H1 (cell line): ENCODE measurements at regions not wholly inside any gene's neighbourhood (a gene's known extent, or its start where the extent isn't known, plus 50 kb on each side); places are given as distances from the start of the nearest gene placed in this dataset.

ENCODE experiments used
- CTCF ChIA-PET: fragments of 300-600 bp; sonication (Branson Sonifier 250); formaldehyde crosslinking; loops from one replicate; lab custom pipeline; 2021; ENCODE audit not compliant: partially characterized antibody; lab: Charles Lee
- POLR2A ChIA-PET: fragments of 300-600 bp; sonication (Branson Sonifier 250); formaldehyde crosslinking; loops from one replicate; lab custom pipeline; 2021; ENCODE audit warnings: inconsistent platforms; ENCODE audit not compliant: partially characterized antibody; lab: Charles Lee
- DNase-seq, 2 experiments: peaks; one replicate each; pipeline versions ENCODE4 v3.0.0 to v3.0.0-alpha.2; 2010 to 2022; ENCODE audit warnings: low spot score in 2 of 2, low read depth in 1 of 2, mixed read lengths in 1 of 2
- FAIRE-seq: peaks from 2 replicates; lab custom pipeline; 2011; peaks lifted over from hg19 to GRCh38; lab: Jason Lieb, UNC
- H2AFZ ChIP-seq: 2 replicates; pipeline ENCODE4 v1.8.1; 2012; ENCODE audit warnings: low read length, inconsistent platforms
- H2AK5ac ChIP-seq: 2 replicates; pipeline ENCODE4 v1.6.1; 2013; ENCODE audit warnings: low read depth, low read length
- H2BK120ac ChIP-seq: replicated peaks from 2 replicates; pipeline ENCODE3; 2013; ENCODE audit warnings: low read depth, low read length, inconsistent platforms
- H2BK12ac ChIP-seq: 2 replicates; pipeline ENCODE4 v1.6.1; 2013; ENCODE audit warnings: low read depth, low read length
- H2BK15ac ChIP-seq: 2 replicates; pipeline ENCODE4 v1.6.1; 2013; ENCODE audit warnings: low read length
- H2BK20ac ChIP-seq: 2 replicates; pipeline ENCODE4 v1.6.1; 2013; ENCODE audit warnings: low read length
- H2BK5ac ChIP-seq: 2 replicates; pipeline ENCODE4 v1.6.1; 2013; ENCODE audit warnings: low read depth, low read length
- H3K14ac ChIP-seq: 2 replicates; pipeline ENCODE4 v1.6.1; 2013; ENCODE audit warnings: inconsistent platforms; ENCODE audit not compliant: insufficient read length
- H3K18ac ChIP-seq: 2 replicates; pipeline ENCODE4 v1.6.1; 2013; ENCODE audit warnings: low read length; ENCODE audit errors: extremely low read depth
- H3K23ac ChIP-seq: 2 replicates; pipeline ENCODE4 v1.6.1; 2013; ENCODE audit warnings: inconsistent platforms; ENCODE audit not compliant: insufficient read length
- H3K23me2 ChIP-seq: 2 replicates; pipeline ENCODE4 v1.6.1; 2013; ENCODE audit warnings: low read depth, low read length
- H3K27ac ChIP-seq: 2 replicates; pipeline ENCODE4 v1.6.1; 2011; ENCODE audit warnings: low read depth, low read length, inconsistent platforms
- H3K27me3 ChIP-seq, 4 experiments: replicated peaks in 1 of 4; 1 replicate in 1 of 4; 2 replicates in 3 of 4; pipeline versions ENCODE4 v1.6.1 to v1.8.1; 2011 to 2013; ENCODE audit warnings: low read length in 3 of 4, mild to moderate bottlenecking in 3 of 4, inconsistent platforms in 2 of 4, mixed read lengths in 2 of 4, moderate library complexity in 1 of 4; ENCODE audit not compliant: control insufficient read depth in 3 of 4, insufficient read depth in 3 of 4; ENCODE audit errors: extremely low read depth in 1 of 4
- H3K36me3 ChIP-seq, 4 experiments: 2 replicates each; pipeline versions ENCODE4 v1.6.1 to v1.8.1; 2011 to 2013; ENCODE audit warnings: mild to moderate bottlenecking in 4 of 4, low read length in 3 of 4, moderate library complexity in 2 of 4, control low read depth in 1 of 4, inconsistent platforms in 1 of 4; ENCODE audit not compliant: insufficient read depth in 4 of 4, control insufficient read depth in 2 of 4
- H3K4ac ChIP-seq: replicated peaks from 2 replicates; pipeline ENCODE3; 2013; ENCODE audit warnings: low read length, low read depth, mixed read lengths, inconsistent platforms; ENCODE audit not compliant: insufficient read length
- H3K4me1 ChIP-seq, 4 experiments: replicated peaks in 1 of 4; 1 replicate in 1 of 4; 2 replicates in 3 of 4; pipeline versions ENCODE4 v1.6.1 to v1.8.1; 2011 to 2013; ENCODE audit warnings: low read length in 3 of 4, inconsistent platforms in 2 of 4, mixed read lengths in 1 of 4; ENCODE audit not compliant: insufficient read depth in 4 of 4, control insufficient read depth in 3 of 4
- H3K4me2 ChIP-seq, 2 experiments: 2 replicates each; pipeline versions ENCODE4 v1.6.1 to v1.8.1; 2011 to 2013; ENCODE audit warnings: low read depth in 2 of 2, low read length in 2 of 2, control low read depth in 1 of 2, inconsistent platforms in 1 of 2, mild to moderate bottlenecking in 1 of 2; ENCODE audit not compliant: insufficient read depth in 1 of 2
- H3K4me3 ChIP-seq, 4 experiments: fragments of 200-600, 300-600 bp in 1 of 4; sonication (generic), shearing (Covaris generic), sonication (Bioruptor Twin) in 1 of 4; 2 replicates each; pipeline versions ENCODE4 v1.5.1 to v1.8.1; 2011 to 2016; ENCODE audit warnings: low read length in 4 of 4, low read depth in 3 of 4, control low read depth in 2 of 4, inconsistent platforms in 2 of 4, mild to moderate bottlenecking in 2 of 4, mixed read lengths in 1 of 4, moderate library complexity in 1 of 4; ENCODE audit not compliant: insufficient read depth in 2 of 4; ENCODE audit errors: extremely low read depth in 1 of 4
- H3K56ac ChIP-seq: replicated peaks from 2 replicates; pipeline ENCODE3; 2013; ENCODE audit warnings: low read depth, mild to moderate bottlenecking, mixed read lengths, low read length, inconsistent platforms; ENCODE audit not compliant: insufficient read length
- H3K79me1 ChIP-seq: 2 replicates; pipeline ENCODE4 v1.6.1; 2013; ENCODE audit warnings: low read depth, low read length, control low read depth
- H3K79me2 ChIP-seq, 2 experiments: 2 replicates each; pipeline versions ENCODE4 v1.6.1 to v1.8.1; 2012 to 2013; ENCODE audit warnings: low read length in 2 of 2, mild to moderate bottlenecking in 2 of 2, inconsistent platforms in 1 of 2; ENCODE audit not compliant: insufficient read depth in 2 of 2, control insufficient read depth in 1 of 2
- H3K9ac ChIP-seq, 4 experiments: replicated peaks in 1 of 4; 1 replicate in 1 of 4; 2 replicates in 3 of 4; pipeline versions ENCODE4 v1.6.1 to v1.8.1; 2011 to 2013; ENCODE audit warnings: low read depth in 3 of 4, low read length in 3 of 4, control low read depth in 2 of 4, mild to moderate bottlenecking in 2 of 4, moderate library complexity in 2 of 4, inconsistent platforms in 1 of 4; ENCODE audit errors: extremely low read depth in 1 of 4
- H3K9me3 ChIP-seq, 2 experiments: 2 replicates each; pipeline versions ENCODE4 v1.6.1 to v1.8.1; 2012 to 2013; ENCODE audit warnings: mild to moderate bottlenecking in 2 of 2, moderate library complexity in 2 of 2, control low read depth in 1 of 2, inconsistent platforms in 1 of 2, low read depth in 1 of 2, low read length in 1 of 2, mixed read lengths in 1 of 2; ENCODE audit not compliant: insufficient read depth in 2 of 2
- H4K20me1 ChIP-seq, 2 experiments: replicated peaks in 1 of 2; 2 replicates each; pipeline versions ENCODE3 to v1.8.1; 2011 to 2013; ENCODE audit warnings: inconsistent platforms in 2 of 2, low read length in 2 of 2, mild to moderate bottlenecking in 1 of 2; ENCODE audit not compliant: insufficient read depth in 2 of 2, control insufficient read depth in 1 of 2
- H4K5ac ChIP-seq: 2 replicates; pipeline ENCODE4 v1.6.1; 2013; ENCODE audit warnings: low read length, low read depth, mixed read lengths, inconsistent platforms; ENCODE audit not compliant: insufficient read length
- H4K8ac ChIP-seq: 2 replicates; pipeline ENCODE4 v1.8.0; 2013; ENCODE audit warnings: mild to moderate bottlenecking, moderate library complexity, low read length, inconsistent platforms; ENCODE audit not compliant: insufficient read depth; ENCODE audit errors: extremely low read depth
- H4K91ac ChIP-seq: replicated peaks from 2 replicates; pipeline ENCODE3; 2013; ENCODE audit warnings: low read length, mixed read lengths, inconsistent platforms; ENCODE audit not compliant: insufficient read length
- GTF2F1 ChIP-seq: IDR thresholded peaks from 2 replicates; pipeline ENCODE4 v1.6.1; 2012; ENCODE audit warnings: low read depth, low read length, improper control_type of control experiment, borderline replicate concordance
- TEAD4 ChIP-seq: IDR thresholded peaks from 2 replicates; pipeline ENCODE4 v1.6.1; 2012; ENCODE audit warnings: low read depth, low read length, inconsistent platforms, mixed read lengths
- WGBS, 2 experiments: shearing (Covaris generic) in 1 of 2; methylation state at CpG; one replicate each; pipeline versions ENCODE4 v1.1.6 to v1.1.7; 2013 to 2015; ENCODE audit warnings: low lambda C conversion rate in 2 of 2, mixed read lengths in 2 of 2, inconsistent platforms in 1 of 2, low coverage in 1 of 2, missing lambda C conversion rate in 1 of 2; ENCODE audit not compliant: insufficient replicate concordance in 2 of 2, insufficient coverage in 1 of 2, insufficient read length in 1 of 2; ENCODE audit errors: extremely low coverage in 1 of 2, missing lambda C conversion rate in 1 of 2; 5-methylcytosine and 5-hydroxymethylcytosine counted together
- TF ChIP-seq, protein P1 (sequence below), 3 experiments: IDR thresholded peaks; 1 replicate in 2 of 3; 2 replicates in 1 of 3; pipeline versions ENCODE4 v1.5.1 to v1.6.1; 2011; ENCODE audit warnings: low read length in 3 of 3, mild to moderate bottlenecking in 3 of 3, inconsistent platforms in 2 of 3, low read depth in 1 of 3, moderate library complexity in 1 of 3; ENCODE audit not compliant: insufficient read depth in 1 of 3; ENCODE audit errors: control extremely low read depth in 1 of 3
- TF ChIP-seq, protein P2 (sequence below): IDR thresholded peaks from 2 replicates; pipeline ENCODE4 v1.6.1; 2012; ENCODE audit warnings: inconsistent platforms

DNA sequence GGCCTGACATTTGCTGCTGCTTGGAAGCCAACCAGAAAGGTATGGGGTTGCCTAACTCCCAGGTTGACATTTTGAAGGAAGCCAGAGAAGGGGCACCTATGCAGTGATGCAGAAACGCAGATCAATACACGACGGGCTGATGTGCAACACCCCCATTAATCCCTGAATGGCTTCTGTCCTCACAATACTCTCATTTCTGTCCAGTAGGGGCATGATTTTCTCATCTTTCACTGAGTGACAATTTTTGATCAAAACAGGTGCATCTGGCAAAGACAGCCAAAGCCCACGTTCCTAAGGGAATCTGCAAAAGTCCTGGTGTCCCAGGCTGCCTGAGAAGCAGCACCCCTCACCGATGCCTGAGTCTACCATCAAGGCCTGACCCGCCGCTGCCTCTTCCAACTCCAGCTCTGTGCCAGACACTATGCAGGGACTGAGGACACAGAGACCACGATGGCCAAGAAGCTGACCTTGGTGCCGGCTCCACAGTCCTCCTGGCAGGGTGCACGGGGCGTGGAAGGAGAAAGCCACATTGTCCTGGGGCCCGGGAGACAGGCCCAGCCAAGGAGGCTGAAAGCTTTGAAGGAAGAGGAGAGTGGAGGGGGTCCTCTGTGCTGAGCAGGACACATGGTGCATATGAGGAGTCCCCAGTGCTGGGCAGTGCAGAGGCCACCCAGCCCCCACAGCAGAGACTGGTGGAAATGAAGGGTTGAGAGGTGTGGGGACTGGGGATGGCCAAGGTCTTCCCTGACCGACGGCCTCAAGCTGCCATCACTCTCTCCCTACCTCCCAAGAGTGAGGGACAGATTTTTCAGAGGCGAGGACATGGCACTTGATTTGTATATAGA, 159.6 kb downstream of the NUP210 start:
- TF ChIP-seq GTF2F1 (no peak), TEAD4 (no peak)
- TF ChIP-seq, protein P1, sequence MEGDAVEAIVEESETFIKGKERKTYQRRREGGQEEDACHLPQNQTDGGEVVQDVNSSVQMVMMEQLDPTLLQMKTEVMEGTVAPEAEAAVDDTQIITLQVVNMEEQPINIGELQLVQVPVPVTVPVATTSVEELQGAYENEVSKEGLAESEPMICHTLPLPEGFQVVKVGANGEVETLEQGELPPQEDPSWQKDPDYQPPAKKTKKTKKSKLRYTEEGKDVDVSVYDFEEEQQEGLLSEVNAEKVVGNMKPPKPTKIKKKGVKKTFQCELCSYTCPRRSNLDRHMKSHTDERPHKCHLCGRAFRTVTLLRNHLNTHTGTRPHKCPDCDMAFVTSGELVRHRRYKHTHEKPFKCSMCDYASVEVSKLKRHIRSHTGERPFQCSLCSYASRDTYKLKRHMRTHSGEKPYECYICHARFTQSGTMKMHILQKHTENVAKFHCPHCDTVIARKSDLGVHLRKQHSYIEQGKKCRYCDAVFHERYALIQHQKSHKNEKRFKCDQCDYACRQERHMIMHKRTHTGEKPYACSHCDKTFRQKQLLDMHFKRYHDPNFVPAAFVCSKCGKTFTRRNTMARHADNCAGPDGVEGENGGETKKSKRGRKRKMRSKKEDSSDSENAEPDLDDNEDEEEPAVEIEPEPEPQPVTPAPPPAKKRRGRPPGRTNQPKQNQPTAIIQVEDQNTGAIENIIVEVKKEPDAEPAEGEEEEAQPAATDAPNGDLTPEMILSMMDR (IDR thresholded peaks at IDR 0.05; ENCODE audit: control extremely low read depth in 1 of 3, insufficient read depth in 1 of 3, low read depth in 1 of 3, low read length in 3 of 3) = peak in 1 of 3 experiments; percentile 15; a peak in 1 of 4 replicates
- TF ChIP-seq, protein P2, sequence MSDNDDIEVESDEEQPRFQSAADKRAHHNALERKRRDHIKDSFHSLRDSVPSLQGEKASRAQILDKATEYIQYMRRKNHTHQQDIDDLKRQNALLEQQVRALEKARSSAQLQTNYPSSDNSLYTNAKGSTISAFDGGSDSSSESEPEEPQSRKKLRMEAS = no peak
- TF ChIP-seq, all 59 proteins: peak for 1
- WGBS, 2 experiments = 86% methylated on average over 14 of the region's 15 CpGs; no CpG with 5 or more reads in 1 of the 2 experiments
- ChIA-PET POLR2A (no interaction called here), CTCF (interaction anchor here (0.8 to 2.7 kb wide), 13 partner anchors 8 to 168 kb away, joined by 3 to 19 read pairs (median 5); no protein-coding TSS in a partner anchor)
- no peak overlapping the region for H3K9ac ChIP-seq
- no peak overlapping the region for H2BK12ac ChIP-seq
- H3K56ac ChIP-seq = no peak overlapping the region
- H3K4ac ChIP-seq = no peak overlapping the region
- no peak overlapping the region for H2AFZ ChIP-seq
- H3K14ac ChIP-seq = no peak overlapping the region
- H2BK20ac ChIP-seq = no peak overlapping the region
- H3K4me1 ChIP-seq = no peaks in the 10 kb centered on the region; a peak in 1 of 7 replicates
- no peaks in the 10 kb centered on the region for H3K79me2 ChIP-seq
- no peak overlapping the region for H4K91ac ChIP-seq
- no peak overlapping the region for H4K8ac ChIP-seq
- H3K4me2 ChIP-seq = no peak overlapping the region
- H3K9me3 ChIP-seq = no peaks in the 10 kb centered on the region
- peaks cover 0 to 1% of the 10 kb centered on the region in 2 experiments for H4K20me1 ChIP-seq
- no peak overlapping the region for H3K18ac ChIP-seq
- FAIRE-seq (no peak), DNase-seq (no peak)
- H3K27ac ChIP-seq = no peak overlapping the region
- no peaks in the 10 kb centered on the region for H3K36me3 ChIP-seq
- H2AK5ac ChIP-seq = 0 out of 2 replicates have a peak overlapping the region, but pooled peaks have one; percentile 14
- H3K79me1 ChIP-seq = no peaks in the 10 kb centered on the region
- H2BK15ac ChIP-seq = no peak overlapping the region
- no peak overlapping the region for H3K23ac ChIP-seq
- H3K23me2 ChIP-seq = no peaks in the 10 kb centered on the region
- no peak overlapping the region for H4K5ac ChIP-seq
- H2BK5ac ChIP-seq = no peak overlapping the region
- H2BK120ac ChIP-seq = no peak overlapping the region
- H3K4me3 ChIP-seq = no peak overlapping the region
- H3K27me3 ChIP-seq = no peaks in the 10 kb centered on the region
